BLaER1 (cell line): ENCODE measurements at regions not wholly inside any gene's neighbourhood (a gene's known extent, or its start where the extent isn't known, plus 50 kb on each side); places are given as distances from the start of the nearest gene placed in this dataset.
"Not testable (repeated sequence)": the region's sequence is repeated elsewhere in the genome, so short reads cannot be mapped to it uniquely, and the experiment has no call there.

Experiments
- H3K27ac ChIP-seq: shearing (Covaris generic); formaldehyde crosslinking; 2 replicates; pipeline ENCODE4 v1.8.1; 2022
- H3K27me3 ChIP-seq: shearing (Covaris generic); formaldehyde crosslinking; 2 replicates; pipeline ENCODE4 v1.8.1; 2022
- H3K36me3 ChIP-seq: shearing (Covaris generic); formaldehyde crosslinking; 2 replicates; pipeline ENCODE4 v1.8.1; 2022
- H3K4me1 ChIP-seq: shearing (Covaris generic); formaldehyde crosslinking; 2 replicates; pipeline ENCODE4 v1.8.1; 2022
- H3K4me2 ChIP-seq: shearing (Covaris generic); formaldehyde crosslinking; 2 replicates; pipeline ENCODE4 v1.8.1; 2022
- H3K4me3 ChIP-seq: shearing (Covaris generic); formaldehyde crosslinking; 2 replicates; pipeline ENCODE4 v1.8.1; 2022
- H3K9ac ChIP-seq: shearing (Covaris generic); formaldehyde crosslinking; 2 replicates; pipeline ENCODE4 v1.8.1; 2022
- H3K9me3 ChIP-seq: shearing (Covaris generic); formaldehyde crosslinking; 2 replicates; pipeline ENCODE4 v1.8.1; 2022
- H4K20me1 ChIP-seq: shearing (Covaris generic); formaldehyde crosslinking; 2 replicates; pipeline ENCODE4 v1.8.1; 2022
- Cebpa-rat ChIP-seq: shearing (Covaris generic); IDR thresholded peaks from 2 replicates; pipeline ENCODE4 v1.8.1; 2022

DNA sequence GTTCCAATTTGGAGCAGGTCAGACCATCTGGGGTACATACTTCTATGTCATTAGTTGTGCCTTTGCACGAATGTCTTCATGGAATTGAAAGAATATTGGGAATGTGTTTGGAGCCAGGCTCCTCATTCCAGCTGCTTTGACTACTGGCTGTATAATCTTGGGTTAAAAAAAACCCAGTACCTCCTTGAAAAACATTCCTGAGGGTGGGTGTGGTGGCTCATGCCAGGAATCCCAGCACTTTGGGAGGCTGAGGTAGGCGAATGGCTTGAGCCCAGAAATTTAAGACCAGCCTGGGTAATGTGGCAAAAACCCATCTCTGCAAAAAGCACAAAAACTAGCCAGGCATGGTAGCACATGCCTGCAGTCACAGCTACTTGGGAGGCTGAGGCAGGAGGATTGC, 125.6 kb downstream of the TTC8 start:
- Histone ChIP-seq H3K9me3 (peaks cover 34% of the 10 kb centered on the region), H3K4me2 (no peak overlapping the region), H3K27me3 (no peaks in the 10 kb centered on the region; the same call in 1 of the 2 replicates), H3K9ac (no peak overlapping the region), H3K27ac (no peak overlapping the region), H3K36me3 (no peaks in the 10 kb centered on the region), H3K4me3 (no peak overlapping the region), H3K4me1 (no peaks in the 10 kb centered on the region), H4K20me1 (no peaks in the 10 kb centered on the region)
- no peak for TF ChIP-seq Cebpa-rat

DNA sequence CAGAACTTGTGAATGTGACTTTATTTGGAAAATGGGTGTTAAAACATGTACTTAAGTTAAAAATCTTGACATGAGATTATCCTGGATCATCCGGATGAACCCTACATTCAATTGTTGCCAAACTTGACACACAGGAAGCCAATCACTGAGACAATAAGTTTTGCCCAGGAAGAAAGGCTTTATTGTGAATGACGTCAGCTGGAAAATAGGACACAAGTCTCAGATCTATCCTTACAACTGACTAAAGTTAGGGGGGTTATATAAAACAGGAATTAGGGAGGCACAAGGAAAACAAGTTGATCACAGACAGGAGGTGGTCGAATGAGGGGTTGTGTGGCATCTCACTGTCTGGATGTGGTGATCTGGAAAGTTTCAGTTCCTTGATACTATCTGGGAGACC, 126.9 kb downstream of the TTC8 start:
- no peak for TF ChIP-seq Cebpa-rat
- Histone ChIP-seq H3K9me3 (peaks cover 34% of the 10 kb centered on the region), H3K4me3 (no peak overlapping the region), H3K4me1 (no peaks in the 10 kb centered on the region), H3K4me2 (no peak overlapping the region), H3K27ac (no peak overlapping the region), H3K36me3 (no peaks in the 10 kb centered on the region), H3K27me3 (no peaks in the 10 kb centered on the region; the same call in 1 of the 2 replicates), H3K9ac (no peak overlapping the region), H4K20me1 (no peaks in the 10 kb centered on the region)

DNA sequence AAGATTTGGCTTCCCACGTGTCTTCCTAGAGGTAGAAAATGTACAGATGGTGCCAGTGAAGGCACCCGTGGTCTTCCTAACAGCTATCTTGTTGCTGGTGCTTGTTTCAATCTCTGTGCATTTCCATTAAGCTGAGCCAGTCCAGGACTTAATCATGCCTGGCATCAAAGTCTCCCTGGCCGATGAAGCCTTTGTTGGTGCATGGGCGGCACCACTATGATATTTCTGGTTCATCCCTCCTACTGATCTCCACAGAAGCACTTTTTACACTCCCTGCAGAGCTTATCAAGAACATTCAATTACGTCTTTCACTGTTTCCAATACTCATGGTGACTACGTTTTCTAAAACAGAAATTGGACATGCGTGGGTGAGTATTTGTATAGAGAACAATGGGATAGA, 128.4 kb downstream of the TTC8 start:
- peaks cover 34% of the 10 kb centered on the region for H3K9me3 ChIP-seq
- H3K4me3 ChIP-seq = no peak overlapping the region
- H3K36me3 ChIP-seq = no peaks in the 10 kb centered on the region
- H3K27me3 ChIP-seq = no peaks in the 10 kb centered on the region; the same call in 1 of the 2 replicates
- no peaks in the 10 kb centered on the region for H3K4me1 ChIP-seq
- no peak overlapping the region for H3K27ac ChIP-seq
- no peak for TF ChIP-seq Cebpa-rat
- no peak overlapping the region for H3K4me2 ChIP-seq
- H3K9ac ChIP-seq = no peak overlapping the region
- H4K20me1 ChIP-seq = no peaks in the 10 kb centered on the region

DNA sequence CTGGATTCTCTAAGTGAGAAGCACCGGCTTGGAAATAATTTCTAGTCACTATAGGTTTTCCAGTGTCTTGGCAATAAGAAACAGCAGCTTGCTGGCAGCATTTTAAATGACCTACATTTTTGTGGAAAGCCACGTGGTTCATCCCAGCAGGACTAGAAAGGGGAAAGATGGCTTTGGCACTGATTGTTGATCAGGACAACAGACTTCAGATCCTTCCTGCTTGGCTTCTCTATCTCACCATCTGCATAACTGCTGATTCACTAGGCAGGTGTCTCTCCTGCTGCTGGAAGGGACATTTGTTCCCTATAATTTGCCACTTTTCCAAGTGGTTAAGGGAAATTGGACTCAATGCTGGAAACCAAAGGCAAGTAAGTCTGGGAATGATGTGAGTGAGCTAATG, 131.0 kb downstream of the TTC8 start:
- Histone ChIP-seq H3K9ac (no peak overlapping the region), H3K27me3 (no peaks in the 10 kb centered on the region; the same call in 1 of the 2 replicates), H3K36me3 (no peaks in the 10 kb centered on the region), H3K9me3 (peaks cover 30% of the 10 kb centered on the region), H4K20me1 (no peaks in the 10 kb centered on the region), H3K4me3 (no peak overlapping the region), H3K27ac (no peak overlapping the region), H3K4me1 (no peaks in the 10 kb centered on the region), H3K4me2 (no peak overlapping the region)
- TF ChIP-seq Cebpa-rat = no peak

DNA sequence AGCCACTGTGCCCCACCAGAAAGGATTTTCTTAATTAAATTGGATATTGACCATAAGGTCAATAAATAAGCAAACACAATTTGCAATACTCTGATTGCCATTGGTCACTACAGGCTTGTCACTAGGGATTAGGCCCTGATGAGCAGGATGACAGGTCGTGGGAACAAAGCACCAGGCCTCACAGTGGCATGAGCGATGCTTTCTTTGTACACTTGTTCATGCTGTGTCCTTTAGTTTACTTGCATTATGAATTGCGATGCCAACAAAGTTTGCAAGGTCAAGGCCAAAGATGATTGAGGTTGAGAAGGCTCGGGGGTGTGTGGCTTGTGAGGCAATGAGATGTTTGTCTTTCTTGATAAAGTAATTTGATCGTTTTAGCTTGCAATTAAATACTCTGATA, 136.0 kb downstream of the TTC8 start:
- Histone ChIP-seq H3K27me3 (no peaks in the 10 kb centered on the region), H4K20me1 (no peaks in the 10 kb centered on the region), H3K27ac (no peak overlapping the region), H3K9ac (no peak overlapping the region), H3K4me1 (no peaks in the 10 kb centered on the region), H3K36me3 (no peaks in the 10 kb centered on the region), H3K4me2 (no peak overlapping the region), H3K4me3 (no peak overlapping the region), H3K9me3 (no peaks in the 10 kb centered on the region)
- no peak for TF ChIP-seq Cebpa-rat

DNA sequence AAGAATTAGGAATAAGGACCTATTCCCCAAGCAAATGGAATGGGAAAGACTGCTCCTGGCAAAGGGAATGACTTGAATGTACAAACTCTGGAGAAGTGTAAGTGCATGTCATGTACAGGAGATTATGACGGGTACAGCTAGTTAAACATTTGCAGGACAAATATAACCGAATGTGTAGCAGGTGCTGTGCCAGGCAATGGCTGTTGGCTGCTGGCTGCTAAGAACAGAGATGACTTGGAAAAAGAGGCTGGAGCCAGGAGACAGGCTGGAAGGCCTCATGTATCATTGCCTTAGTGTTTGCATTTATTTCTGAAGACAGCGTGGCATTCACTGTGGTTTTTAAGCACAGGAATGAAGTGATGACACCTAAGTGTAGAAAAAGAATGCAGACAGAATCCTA, 136.8 kb downstream of the TTC8 start:
- no peak overlapping the region for H3K4me3 ChIP-seq
- H3K4me2 ChIP-seq = no peak overlapping the region
- no peaks in the 10 kb centered on the region for H3K9me3 ChIP-seq
- H3K27me3 ChIP-seq = no peaks in the 10 kb centered on the region
- H3K27ac ChIP-seq = no peak overlapping the region
- H4K20me1 ChIP-seq = no peaks in the 10 kb centered on the region
- H3K36me3 ChIP-seq = no peaks in the 10 kb centered on the region
- no peak overlapping the region for H3K9ac ChIP-seq
- TF ChIP-seq Cebpa-rat = no peak
- H3K4me1 ChIP-seq = no peaks in the 10 kb centered on the region

DNA sequence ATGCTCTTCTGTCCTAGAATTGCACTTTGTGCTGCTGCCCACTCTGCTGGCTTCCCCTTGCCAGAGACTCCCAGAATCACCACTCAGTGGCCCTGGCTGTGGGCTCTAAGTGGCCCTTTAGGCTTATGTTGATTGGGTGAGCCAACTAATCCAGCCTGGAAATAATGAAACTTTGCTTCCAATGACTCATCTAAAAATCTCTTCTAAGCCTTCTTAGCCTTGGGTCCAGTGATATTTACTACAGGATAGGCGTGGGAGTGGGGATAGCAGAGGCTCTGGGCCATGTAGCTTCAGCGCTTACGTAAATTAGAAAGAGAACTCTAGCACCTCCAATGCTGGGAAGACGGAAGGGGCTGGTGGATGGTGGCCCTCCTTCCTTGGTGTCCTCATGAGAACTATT, 137.9 kb downstream of the TTC8 start:
- no peaks in the 10 kb centered on the region for H4K20me1 ChIP-seq
- H3K9me3 ChIP-seq = no peaks in the 10 kb centered on the region
- H3K4me2 ChIP-seq = no peak overlapping the region
- H3K4me1 ChIP-seq = no peaks in the 10 kb centered on the region
- H3K36me3 ChIP-seq = no peaks in the 10 kb centered on the region
- H3K9ac ChIP-seq = no peak overlapping the region
- H3K27ac ChIP-seq = no peak overlapping the region
- H3K4me3 ChIP-seq = no peak overlapping the region
- no peaks in the 10 kb centered on the region for H3K27me3 ChIP-seq
- no peak for TF ChIP-seq Cebpa-rat

DNA sequence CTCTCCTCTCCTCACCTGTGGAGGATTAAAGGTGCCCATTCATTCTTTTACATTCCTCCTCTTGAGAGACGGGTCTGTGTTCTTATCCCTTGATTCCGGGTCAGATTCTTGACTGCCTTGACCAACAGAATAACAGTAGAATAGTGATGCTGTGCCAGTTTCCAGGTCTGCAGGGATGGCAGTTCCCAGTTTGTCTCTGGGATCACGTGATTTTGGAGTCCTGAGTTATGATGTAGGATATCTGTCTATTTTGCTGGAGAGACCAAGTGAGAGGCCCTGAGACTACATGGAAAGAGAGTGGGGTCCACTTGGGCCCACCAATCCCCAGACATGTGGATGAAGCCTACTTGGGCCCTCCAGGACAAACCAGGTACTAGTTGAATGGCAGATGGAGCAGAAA, 142.8 kb downstream of the TTC8 start:
- H3K27me3 ChIP-seq = no peaks in the 10 kb centered on the region
- no peak overlapping the region for H3K4me2 ChIP-seq
- no peaks in the 10 kb centered on the region for H3K36me3 ChIP-seq
- H3K9me3 ChIP-seq = no peaks in the 10 kb centered on the region
- no peaks in the 10 kb centered on the region for H3K4me1 ChIP-seq
- H3K4me3 ChIP-seq = no peak overlapping the region
- no peak overlapping the region for H3K9ac ChIP-seq
- TF ChIP-seq Cebpa-rat = no peak
- H4K20me1 ChIP-seq = no peaks in the 10 kb centered on the region
- H3K27ac ChIP-seq = no peak overlapping the region

DNA sequence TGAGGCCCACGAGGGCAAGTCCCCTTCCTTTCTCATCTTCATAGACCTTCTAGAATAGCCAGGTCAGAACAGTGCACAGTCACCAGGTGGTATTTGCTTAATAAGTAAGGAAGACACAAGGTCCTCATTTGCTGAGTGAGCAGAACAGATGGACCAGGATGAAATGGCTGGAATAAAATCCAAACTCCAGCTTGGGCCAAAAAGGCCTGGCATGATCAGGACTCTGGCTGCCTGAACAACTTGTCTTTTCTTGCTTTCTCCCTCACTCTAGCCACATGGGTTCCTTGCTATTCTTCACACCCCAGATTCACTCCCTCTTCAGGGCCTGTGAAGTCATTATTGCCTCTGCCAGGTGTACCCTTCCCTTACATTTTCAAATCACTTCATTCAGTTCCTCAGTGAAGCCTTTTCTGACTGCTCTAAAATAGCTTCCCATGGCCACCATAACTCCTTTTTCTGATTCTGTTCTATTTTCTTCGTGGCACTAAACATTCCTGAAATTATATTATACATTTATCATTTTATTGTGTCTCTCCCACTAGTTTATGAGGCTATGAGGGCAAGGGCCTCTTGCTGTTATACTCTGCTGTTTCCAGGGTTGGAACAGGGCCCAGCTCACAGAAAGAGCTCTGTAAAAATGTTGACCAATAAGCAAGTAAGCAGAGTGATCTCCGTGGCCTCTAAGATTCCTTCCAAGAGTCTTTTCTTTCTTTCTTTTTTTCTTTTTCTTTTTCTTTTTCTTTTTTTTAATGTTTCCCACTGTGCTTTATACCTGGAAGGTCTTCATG, 150.8 kb downstream of the TTC8 start:
- Histone ChIP-seq H4K20me1 (no peaks in the 10 kb centered on the region), H3K9me3 (no peaks in the 10 kb centered on the region), H3K4me3 (no peak overlapping the region), H3K9ac (no peak overlapping the region), H3K27ac (no peak overlapping the region), H3K4me1 (no peaks in the 10 kb centered on the region), H3K4me2 (no peak overlapping the region), H3K36me3 (no peaks in the 10 kb centered on the region), H3K27me3 (no peaks in the 10 kb centered on the region)
- TF ChIP-seq Cebpa-rat = no peak

DNA sequence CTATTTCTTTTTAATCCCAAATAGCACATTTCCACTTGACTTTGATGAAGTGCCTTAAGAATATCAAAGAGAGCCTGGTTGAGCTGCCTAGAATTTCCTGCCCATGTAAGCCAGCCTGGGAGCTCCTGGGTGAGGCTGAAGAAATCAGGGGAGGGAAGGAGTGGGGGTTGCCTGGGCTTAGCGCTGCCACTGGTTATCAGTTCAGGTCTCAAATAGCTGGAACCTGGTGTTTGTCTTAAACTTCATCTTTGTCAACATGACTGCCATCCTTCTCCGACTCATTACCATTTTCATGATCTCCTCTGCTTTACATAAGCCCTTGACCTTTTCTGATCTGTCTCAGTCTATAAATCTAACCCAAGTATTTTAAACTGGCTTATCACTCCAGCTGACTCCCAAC, 151.5 kb downstream of the TTC8 start:
- H3K9me3 ChIP-seq = no peaks in the 10 kb centered on the region
- no peak overlapping the region for H3K4me3 ChIP-seq
- no peak for TF ChIP-seq Cebpa-rat
- no peak overlapping the region for H3K27ac ChIP-seq
- no peak overlapping the region for H3K4me2 ChIP-seq
- H3K36me3 ChIP-seq = no peaks in the 10 kb centered on the region
- no peaks in the 10 kb centered on the region for H4K20me1 ChIP-seq
- H3K4me1 ChIP-seq = no peaks in the 10 kb centered on the region
- H3K27me3 ChIP-seq = no peaks in the 10 kb centered on the region
- no peak overlapping the region for H3K9ac ChIP-seq

DNA sequence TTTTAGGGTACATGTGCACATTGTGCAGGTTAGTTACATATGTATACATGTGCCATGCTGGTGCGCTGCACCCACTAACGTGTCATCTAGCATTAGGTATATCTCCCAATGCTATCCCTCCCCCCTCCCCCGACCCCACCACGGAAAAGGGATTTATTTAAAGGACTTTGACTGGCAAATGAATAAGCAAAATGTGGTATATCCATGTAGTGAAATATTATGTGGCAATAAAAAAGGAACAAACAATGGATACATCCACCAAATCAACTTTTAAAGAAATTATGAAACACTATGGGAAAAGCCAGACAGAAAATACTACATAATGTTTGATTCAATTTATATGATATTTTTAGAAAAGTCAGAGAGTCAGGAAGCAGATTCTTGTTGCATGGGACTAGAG, 156.5 kb downstream of the TTC8 start:
- not testable (repeated sequence) for H3K4me3 ChIP-seq, H3K36me3 ChIP-seq, H3K9ac ChIP-seq, H3K27me3 ChIP-seq, H3K4me1 ChIP-seq, H3K9me3 ChIP-seq, H3K4me2 ChIP-seq, H3K27ac ChIP-seq, H4K20me1 ChIP-seq
